Kidney epithelial cell (primary cell): ENCODE measurements at regions not wholly inside any gene's neighbourhood (a gene's known extent, or its start where the extent isn't known, plus 50 kb on each side); places are given as distances from the start of the nearest gene placed in this dataset.
"Not testable (repeated sequence)": the region's sequence is repeated elsewhere in the genome, so short reads cannot be mapped to it uniquely, and the experiment has no call there.

Experiments
- DNase-seq: peaks from one replicate; pipeline ENCODE4 v3.0.0-alpha.2; 2010; ENCODE audit warnings: low read depth
- H3K27me3 ChIP-seq: 2 replicates; pipeline ENCODE4 v1.6.0; 2011; ENCODE audit warnings: low read length; ENCODE audit not compliant: control insufficient read depth, insufficient read depth
- H3K36me3 ChIP-seq: 2 replicates; pipeline ENCODE4 v1.5.1; 2011; ENCODE audit warnings: low read length; ENCODE audit not compliant: control insufficient read depth, insufficient read depth
- H3K4me3 ChIP-seq: 2 replicates; pipeline ENCODE4 v1.5.1; 2011; ENCODE audit warnings: low read depth, mild to moderate bottlenecking, control low read depth, low read length
- TF ChIP-seq, protein P1 (sequence below): IDR thresholded peaks from 2 replicates; pipeline ENCODE4 v1.5.1; 2011; ENCODE audit warnings: mild to moderate bottlenecking, moderate library complexity, low read length, control low read depth, inconsistent platforms; ENCODE audit not compliant: insufficient read depth, poor library complexity, severe bottlenecking

DNA sequence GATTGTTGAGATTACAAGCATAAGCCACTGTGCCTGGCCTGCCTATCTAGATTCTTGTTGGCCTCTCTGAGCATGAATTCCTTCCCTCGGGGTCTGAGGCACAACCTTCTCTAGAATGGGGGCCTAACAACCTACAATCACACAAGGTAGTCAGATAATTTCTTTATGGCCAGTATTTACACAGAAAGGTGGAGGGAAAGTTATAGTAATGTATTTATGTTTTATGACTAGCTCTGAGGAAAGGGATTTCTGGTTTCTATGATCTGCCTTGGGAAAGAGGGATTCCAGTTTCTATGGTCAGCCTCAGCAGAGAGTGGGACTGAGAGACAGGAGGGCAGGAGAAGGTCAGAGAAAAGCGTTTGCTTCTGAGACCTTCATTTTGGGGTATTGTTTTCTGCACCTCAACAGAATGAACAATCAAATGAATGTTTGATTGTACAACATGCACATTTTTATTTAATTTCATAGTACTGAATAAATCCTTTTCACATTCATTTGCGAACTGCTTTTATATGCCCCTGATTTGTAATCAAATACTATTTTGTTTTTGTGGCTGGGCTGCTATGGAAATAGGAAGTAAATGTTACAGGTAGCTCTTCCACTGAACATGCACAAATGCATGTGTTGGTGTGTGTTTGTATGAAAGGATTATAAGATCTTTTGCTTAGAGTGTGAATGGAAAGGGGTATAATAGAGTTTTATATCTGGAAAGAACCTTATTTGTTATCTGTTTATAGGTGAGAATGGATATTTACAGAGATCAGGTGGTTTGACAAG lies 499.7 kb upstream of the RGS6 start:
- no peak overlapping the region for H3K4me3 ChIP-seq
- H3K27me3 ChIP-seq, result no peaks in the 10 kb centered on the region
- TF ChIP-seq, protein P1, sequence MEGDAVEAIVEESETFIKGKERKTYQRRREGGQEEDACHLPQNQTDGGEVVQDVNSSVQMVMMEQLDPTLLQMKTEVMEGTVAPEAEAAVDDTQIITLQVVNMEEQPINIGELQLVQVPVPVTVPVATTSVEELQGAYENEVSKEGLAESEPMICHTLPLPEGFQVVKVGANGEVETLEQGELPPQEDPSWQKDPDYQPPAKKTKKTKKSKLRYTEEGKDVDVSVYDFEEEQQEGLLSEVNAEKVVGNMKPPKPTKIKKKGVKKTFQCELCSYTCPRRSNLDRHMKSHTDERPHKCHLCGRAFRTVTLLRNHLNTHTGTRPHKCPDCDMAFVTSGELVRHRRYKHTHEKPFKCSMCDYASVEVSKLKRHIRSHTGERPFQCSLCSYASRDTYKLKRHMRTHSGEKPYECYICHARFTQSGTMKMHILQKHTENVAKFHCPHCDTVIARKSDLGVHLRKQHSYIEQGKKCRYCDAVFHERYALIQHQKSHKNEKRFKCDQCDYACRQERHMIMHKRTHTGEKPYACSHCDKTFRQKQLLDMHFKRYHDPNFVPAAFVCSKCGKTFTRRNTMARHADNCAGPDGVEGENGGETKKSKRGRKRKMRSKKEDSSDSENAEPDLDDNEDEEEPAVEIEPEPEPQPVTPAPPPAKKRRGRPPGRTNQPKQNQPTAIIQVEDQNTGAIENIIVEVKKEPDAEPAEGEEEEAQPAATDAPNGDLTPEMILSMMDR, result no peak
- no peaks in the 10 kb centered on the region for H3K36me3 ChIP-seq
- no peak for DNase-seq

DNA sequence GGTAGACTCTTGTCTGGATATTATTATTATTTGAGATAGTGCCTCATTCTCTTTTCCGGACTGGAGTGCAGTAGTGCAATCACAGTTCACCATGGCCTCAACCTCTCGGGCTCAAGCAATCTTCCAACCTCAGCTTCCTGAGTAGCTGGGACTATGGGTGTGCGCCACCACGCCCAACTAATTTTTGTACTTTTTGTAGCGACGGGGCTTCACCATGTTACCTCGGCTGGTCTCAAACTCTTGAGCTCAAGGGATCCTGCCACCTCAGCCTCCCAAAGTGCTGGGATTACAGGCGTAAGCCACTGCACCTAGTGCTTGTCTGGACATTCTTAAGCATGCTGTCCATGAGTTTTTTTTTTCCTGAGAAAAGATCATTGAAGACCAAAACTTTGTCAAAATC lies 498.9 kb upstream of the RGS6 start:
- TF ChIP-seq, protein P1, result no peak
- Histone ChIP-seq H3K36me3 (no peaks in the 10 kb centered on the region), H3K27me3 (no peaks in the 10 kb centered on the region), H3K4me3 (no peak overlapping the region)
- DNase-seq, result no peak

DNA sequence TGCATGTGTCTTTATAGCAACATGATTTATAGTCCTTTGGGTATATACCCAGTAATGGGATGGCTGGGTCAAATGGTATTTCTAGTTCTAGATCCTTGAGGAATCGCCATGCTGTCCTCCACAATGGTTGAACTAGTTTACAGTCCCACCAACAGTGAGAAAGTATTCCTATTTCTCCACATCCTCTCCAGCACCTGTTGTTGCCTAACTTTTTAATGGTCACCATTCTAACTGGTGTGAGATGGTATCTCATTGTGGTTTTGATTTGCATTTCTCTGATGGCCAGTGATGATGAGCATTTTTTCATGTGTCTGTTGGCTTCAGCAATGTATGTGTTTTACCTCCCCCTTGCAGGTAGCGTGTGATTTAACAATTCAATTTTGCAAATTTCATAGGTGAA lies 496.6 kb upstream of the RGS6 start:
- not testable (repeated sequence) for H3K27me3 ChIP-seq, H3K4me3 ChIP-seq, H3K36me3 ChIP-seq, DNase-seq

DNA sequence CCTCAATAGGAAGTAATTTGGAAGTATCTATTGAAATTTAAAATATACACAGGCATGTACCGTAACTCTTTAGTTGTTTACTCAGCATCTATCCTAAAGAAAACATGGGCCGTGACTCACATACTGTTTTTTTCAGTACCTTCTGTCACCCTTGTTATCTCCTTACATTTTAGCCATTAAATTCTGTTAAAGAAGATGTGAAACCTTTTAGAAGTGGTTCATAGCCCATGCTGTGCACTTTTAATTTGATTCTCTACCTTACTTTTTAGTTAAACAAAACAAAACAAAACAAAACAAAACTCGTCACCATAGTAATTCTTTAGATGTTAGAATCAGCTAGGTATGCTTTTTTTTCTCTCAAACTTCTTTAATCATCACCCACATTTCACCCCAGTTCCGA lies 494.4 kb upstream of the RGS6 start:
- TF ChIP-seq, protein P1, result no peak
- Histone ChIP-seq H3K27me3 (no peaks in the 10 kb centered on the region), H3K4me3 (no peak overlapping the region), H3K36me3 (no peaks in the 10 kb centered on the region)
- DNase-seq, result no peak

DNA sequence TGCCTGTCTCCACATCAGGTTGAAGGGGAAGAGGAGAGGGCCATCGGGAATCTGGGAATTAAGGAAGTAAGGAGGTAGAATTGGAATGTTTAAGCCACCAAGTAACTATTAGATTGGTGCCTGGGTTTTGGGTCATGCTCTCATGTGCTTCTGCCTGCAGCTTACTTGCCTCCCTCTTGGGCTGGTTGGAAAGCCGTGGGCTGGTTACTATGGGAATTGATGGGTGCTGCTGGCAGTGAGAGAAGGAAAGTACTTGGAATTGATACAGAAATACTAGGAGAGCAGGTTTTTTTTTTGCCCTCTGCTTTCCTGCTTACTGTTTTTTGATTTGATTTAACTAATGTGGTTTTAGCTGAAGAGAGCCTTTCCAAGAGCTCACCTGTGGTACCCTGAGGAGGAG lies 493.5 kb upstream of the RGS6 start:
- TF ChIP-seq, protein P1, result no peak
- no peak for DNase-seq

DNA sequence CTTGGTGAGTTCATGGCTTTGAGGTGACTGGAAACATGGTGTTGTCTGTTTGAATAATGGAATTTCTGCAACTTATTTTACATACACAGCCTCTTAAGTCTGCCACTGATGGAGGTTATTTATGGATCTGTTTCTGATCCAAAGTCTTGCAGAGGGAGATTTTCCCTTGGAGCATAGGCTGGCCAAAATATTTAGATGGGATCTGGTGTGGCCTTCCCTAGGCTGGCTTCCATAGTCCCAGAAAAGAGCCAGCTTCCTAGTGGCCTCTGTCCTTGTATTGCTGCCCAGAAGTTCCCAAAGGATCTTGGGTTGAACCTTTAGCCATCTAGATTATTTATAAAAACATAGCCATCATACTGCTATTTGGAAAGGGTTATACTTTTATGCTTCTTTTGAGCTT lies 491.1 kb upstream of the RGS6 start:
- no peaks in the 10 kb centered on the region for H3K27me3 ChIP-seq
- TF ChIP-seq, protein P1, result no peak
- H3K36me3 ChIP-seq, result no peaks in the 10 kb centered on the region
- no peak overlapping the region for H3K4me3 ChIP-seq
- DNase-seq, result no peak

More for the DNA sequence above, 493.5 kb upstream of the RGS6 start:
- Histone ChIP-seq H3K27me3 (no peaks in the 10 kb centered on the region), H3K4me3 (no peak overlapping the region), H3K36me3 (no peaks in the 10 kb centered on the region)
